ENCODE measurements at regions not wholly inside any gene's neighbourhood (a gene's known extent, or its start where the extent isn't known, plus 50 kb on each side); places are given as distances from the start of the nearest gene placed in this dataset.

DNA sequence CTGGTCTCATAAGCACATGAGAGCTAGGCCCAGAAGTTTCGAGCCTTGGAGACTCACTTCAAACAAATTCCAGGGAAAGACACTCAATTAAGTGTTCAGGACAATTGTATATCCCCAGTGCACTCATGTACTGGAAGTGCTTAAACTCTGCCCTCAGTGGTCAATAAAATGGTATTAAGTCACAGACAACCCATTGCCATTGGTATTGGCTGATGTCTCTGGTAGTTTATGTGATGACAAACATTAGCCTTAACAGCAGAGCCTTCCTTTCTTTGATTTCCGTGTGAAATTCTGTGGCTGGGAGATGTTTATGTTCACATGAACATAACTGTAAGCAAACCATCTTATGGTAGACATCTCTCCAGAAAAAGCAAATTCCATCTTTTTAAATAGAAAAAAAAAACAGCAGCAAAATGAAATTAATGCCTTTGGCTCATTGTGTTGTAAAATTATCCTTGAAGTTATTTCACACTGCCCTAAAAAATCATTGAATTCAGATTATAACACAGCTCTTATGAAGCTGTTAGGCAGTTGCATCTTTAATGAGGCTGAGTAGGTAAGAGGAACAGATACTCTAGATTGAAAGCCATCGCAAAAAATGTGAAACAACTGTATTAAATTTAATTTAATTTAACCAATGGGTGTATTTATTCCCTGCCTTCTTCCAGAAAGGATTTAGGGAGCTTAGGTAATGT is 216.2 kb upstream of the PLEKHG7 start:
- Histone ChIP-seq H3K79me1 (ENCODE audit: low read length) (no peaks in the 10 kb centered on the region), H3K36me3 (ENCODE audit: control insufficient read depth, insufficient read depth, low read length) (no peaks in the 10 kb centered on the region), H2BK15ac (replicated peaks; ENCODE audit: low read depth) (no peak overlapping the region), H3K4me1 (ENCODE audit: control insufficient read depth, low read depth, low read length) (no peaks in the 10 kb centered on the region), H3K27me3 (ENCODE audit: insufficient read depth, low read length, poor library complexity) (no peaks in the 10 kb centered on the region), H2AK5ac (ENCODE audit: low read length) (no peak overlapping the region), H3K56ac (ENCODE audit: low read length) (no peak overlapping the region), H3K9ac (ENCODE audit: low read length) (no peak overlapping the region), H3K23ac (ENCODE audit: low read length) (no peak overlapping the region), H3K79me2 (ENCODE audit: control insufficient read depth, insufficient read depth, low read length) (no peaks in the 10 kb centered on the region), H2BK5ac (ENCODE audit: low read length) (no peak overlapping the region), H3K18ac (ENCODE audit: low read length) (no peak overlapping the region), H2BK120ac (ENCODE audit: low read depth, low read length) (no peak overlapping the region), H4K5ac (ENCODE audit: low read length) (no peak overlapping the region), H3K4me3 (ENCODE audit: low read length) (no peak overlapping the region), H3K27ac (ENCODE audit: low read depth, low read length) (no peak overlapping the region), H4K8ac (ENCODE audit: low read depth, low read length) (no peak overlapping the region), H3K4me2 (ENCODE audit: low read length) (no peak overlapping the region), H3K4ac (ENCODE audit: low read depth, low read length) (no peak overlapping the region)
- no peak for DNase-seq
- no CpG with 5 or more reads among the region's 3 CpGs for WGBS (ENCODE audit: extremely low coverage, insufficient coverage, low lambda C conversion rate)

DNA sequence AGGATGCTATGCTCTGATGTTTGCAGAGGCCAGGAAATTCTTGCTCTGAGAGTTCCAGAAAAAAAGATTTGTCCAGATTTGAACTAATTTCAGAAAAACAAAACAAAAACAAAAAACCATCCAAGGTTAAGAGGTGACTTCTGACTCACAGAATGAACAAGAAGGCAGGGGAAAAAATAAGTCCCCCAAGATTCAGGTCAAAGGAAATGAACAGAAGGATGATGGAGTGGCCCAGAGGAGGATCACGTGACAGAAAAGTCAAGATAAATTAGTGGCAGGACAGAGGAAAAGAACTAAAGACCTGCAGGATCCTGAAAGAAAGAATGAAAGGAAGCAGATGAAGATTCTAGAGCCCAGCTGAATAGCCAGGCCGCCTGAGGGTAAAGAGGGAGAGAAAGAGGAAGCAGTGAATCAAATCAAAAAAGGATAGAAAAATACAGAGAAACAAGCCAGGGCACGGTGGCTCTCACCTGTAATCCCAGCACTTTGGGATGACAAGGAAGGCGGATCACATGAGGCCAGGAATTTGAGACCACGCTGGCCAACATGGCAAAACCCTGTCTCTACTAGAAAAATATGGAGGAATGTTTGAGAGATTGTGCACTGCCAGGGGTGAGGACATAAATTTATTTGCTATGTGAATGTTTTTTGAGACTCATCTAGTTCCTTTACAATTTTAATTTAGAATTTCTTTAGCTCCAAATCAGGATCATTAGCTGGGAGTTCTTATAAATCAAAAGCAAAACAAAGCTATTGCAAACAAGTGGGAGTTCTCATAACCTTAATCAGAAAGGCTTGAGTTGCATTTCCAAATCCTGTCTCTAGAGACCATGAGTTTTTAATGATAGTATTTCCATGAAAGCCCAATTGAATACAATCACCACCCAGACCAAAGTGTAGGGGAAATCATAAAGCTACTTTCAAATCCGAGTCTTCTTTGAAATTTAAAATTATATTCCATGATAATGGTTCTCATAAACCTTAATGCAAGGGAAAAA is 217.1 kb upstream of the PLEKHG7 start:
- Histone ChIP-seq H2BK5ac (ENCODE audit: low read length) (no peak overlapping the region), H3K9ac (ENCODE audit: low read length) (no peak overlapping the region), H4K5ac (ENCODE audit: low read length) (no peak overlapping the region), H3K27ac (ENCODE audit: low read depth, low read length) (no peak overlapping the region), H3K79me1 (ENCODE audit: low read length) (no peaks in the 10 kb centered on the region), H3K36me3 (ENCODE audit: control insufficient read depth, insufficient read depth, low read length) (no peaks in the 10 kb centered on the region), H3K4me1 (ENCODE audit: control insufficient read depth, low read depth, low read length) (no peaks in the 10 kb centered on the region), H2BK15ac (replicated peaks; ENCODE audit: low read depth) (no peak overlapping the region), H3K23ac (ENCODE audit: low read length) (no peak overlapping the region), H3K4me3 (ENCODE audit: low read length) (no peak overlapping the region), H3K27me3 (ENCODE audit: insufficient read depth, low read length, poor library complexity) (no peaks in the 10 kb centered on the region), H3K4ac (ENCODE audit: low read depth, low read length) (no peak overlapping the region), H3K56ac (ENCODE audit: low read length) (no peak overlapping the region), H2AK5ac (ENCODE audit: low read length) (no peak overlapping the region), H2BK120ac (ENCODE audit: low read depth, low read length) (no peak overlapping the region), H3K18ac (ENCODE audit: low read length) (no peak overlapping the region), H3K79me2 (ENCODE audit: control insufficient read depth, insufficient read depth, low read length) (no peaks in the 10 kb centered on the region), H4K8ac (ENCODE audit: low read depth, low read length) (no peak overlapping the region), H3K4me2 (ENCODE audit: low read length) (no peak overlapping the region)
- no peak for DNase-seq
- WGBS (ENCODE audit: extremely low coverage, insufficient coverage, low lambda C conversion rate) = no CpG with 5 or more reads among the region's 6 CpGs

- H4K5ac ChIP-seq (ENCODE audit: low read length) = no peak overlapping the region
- H2BK120ac ChIP-seq (ENCODE audit: low read depth, low read length) = no peak overlapping the region
- no CpG with 5 or more reads among the region's 2 CpGs for WGBS (ENCODE audit: extremely low coverage, insufficient coverage, low lambda C conversion rate)
- no peak overlapping the region for H3K9ac ChIP-seq (ENCODE audit: low read length)
- H3K27ac ChIP-seq (ENCODE audit: low read depth, low read length) = no peak overlapping the region
- no peak overlapping the region for H3K4me2 ChIP-seq (ENCODE audit: low read length)
- no peak for DNase-seq
- H3K18ac ChIP-seq (ENCODE audit: low read length) = no peak overlapping the region
- no peaks in the 10 kb centered on the region for H3K79me1 ChIP-seq (ENCODE audit: low read length)
- no peaks in the 10 kb centered on the region for H3K36me3 ChIP-seq (ENCODE audit: control insufficient read depth, insufficient read depth, low read length)
- H2BK5ac ChIP-seq (ENCODE audit: low read length) = no peak overlapping the region
- no peak overlapping the region for H3K56ac ChIP-seq (ENCODE audit: low read length)
- H3K79me2 ChIP-seq (ENCODE audit: control insufficient read depth, insufficient read depth, low read length) = no peaks in the 10 kb centered on the region
- H3K4me3 ChIP-seq (ENCODE audit: low read length) = no peak overlapping the region
- H3K27me3 ChIP-seq (ENCODE audit: insufficient read depth, low read length, poor library complexity) = no peaks in the 10 kb centered on the region
- H3K4me1 ChIP-seq (ENCODE audit: control insufficient read depth, low read depth, low read length) = no peaks in the 10 kb centered on the region
- no peak overlapping the region for H3K23ac ChIP-seq (ENCODE audit: low read length)
- no peak overlapping the region for H4K8ac ChIP-seq (ENCODE audit: low read depth, low read length)
- H2BK15ac ChIP-seq (replicated peaks; ENCODE audit: low read depth) = no peak overlapping the region
- H3K4ac ChIP-seq (ENCODE audit: low read depth, low read length) = no peak overlapping the region
- no peak overlapping the region for H2AK5ac ChIP-seq (ENCODE audit: low read length)
Observed at GRCh38 chr12:92482599-92482998, 220.2 kb upstream of the PLEKHG7 start.

DNA sequence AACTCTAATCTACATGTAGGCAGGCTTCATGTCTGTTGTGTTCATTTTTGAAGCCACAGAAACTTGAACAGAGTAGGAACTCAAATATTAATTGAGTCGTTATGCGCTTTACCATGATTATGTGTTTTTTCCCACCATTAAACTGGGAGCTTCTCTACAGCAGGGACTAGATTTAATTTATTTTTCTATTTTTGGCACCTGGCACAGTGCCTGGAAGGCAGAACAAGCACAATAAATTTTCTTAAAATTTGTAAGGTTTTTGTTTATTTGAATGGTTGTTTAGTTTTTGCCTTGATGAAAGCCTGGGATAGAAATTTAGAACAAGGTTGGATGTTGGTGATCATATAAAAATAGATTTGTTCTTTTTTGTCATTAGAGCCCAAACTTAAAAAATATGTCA is 221.7 kb upstream of the PLEKHG7 start:
- H3K56ac ChIP-seq (ENCODE audit: low read length) = no peak overlapping the region
- no peak overlapping the region for H3K27ac ChIP-seq (ENCODE audit: low read depth, low read length)
- H3K9ac ChIP-seq (ENCODE audit: low read length) = no peak overlapping the region
- H3K18ac ChIP-seq (ENCODE audit: low read length) = no peak overlapping the region
- no peak overlapping the region for H3K4ac ChIP-seq (ENCODE audit: low read depth, low read length)
- no peak overlapping the region for H2BK5ac ChIP-seq (ENCODE audit: low read length)
- H3K4me2 ChIP-seq (ENCODE audit: low read length) = no peak overlapping the region
- H4K5ac ChIP-seq (ENCODE audit: low read length) = no peak overlapping the region
- no peak overlapping the region for H3K4me3 ChIP-seq (ENCODE audit: low read length)
- DNase-seq = no peak
- H3K23ac ChIP-seq (ENCODE audit: low read length) = no peak overlapping the region
- no peaks in the 10 kb centered on the region for H3K79me2 ChIP-seq (ENCODE audit: control insufficient read depth, insufficient read depth, low read length)
- H3K36me3 ChIP-seq (ENCODE audit: control insufficient read depth, insufficient read depth, low read length) = no peaks in the 10 kb centered on the region
- H3K79me1 ChIP-seq (ENCODE audit: low read length) = no peaks in the 10 kb centered on the region
- H2BK120ac ChIP-seq (ENCODE audit: low read depth, low read length) = no peak overlapping the region
- no peak overlapping the region for H4K8ac ChIP-seq (ENCODE audit: low read depth, low read length)
- H2AK5ac ChIP-seq (ENCODE audit: low read length) = no peak overlapping the region
- no peaks in the 10 kb centered on the region for H3K4me1 ChIP-seq (ENCODE audit: control insufficient read depth, low read depth, low read length)
- WGBS (ENCODE audit: extremely low coverage, insufficient coverage, low lambda C conversion rate) = no CpG with 5 or more reads among the region's 2 CpGs
- H2BK15ac ChIP-seq (replicated peaks; ENCODE audit: low read depth) = no peak overlapping the region
- H3K27me3 ChIP-seq (ENCODE audit: insufficient read depth, low read length, poor library complexity) = no peaks in the 10 kb centered on the region

DNA sequence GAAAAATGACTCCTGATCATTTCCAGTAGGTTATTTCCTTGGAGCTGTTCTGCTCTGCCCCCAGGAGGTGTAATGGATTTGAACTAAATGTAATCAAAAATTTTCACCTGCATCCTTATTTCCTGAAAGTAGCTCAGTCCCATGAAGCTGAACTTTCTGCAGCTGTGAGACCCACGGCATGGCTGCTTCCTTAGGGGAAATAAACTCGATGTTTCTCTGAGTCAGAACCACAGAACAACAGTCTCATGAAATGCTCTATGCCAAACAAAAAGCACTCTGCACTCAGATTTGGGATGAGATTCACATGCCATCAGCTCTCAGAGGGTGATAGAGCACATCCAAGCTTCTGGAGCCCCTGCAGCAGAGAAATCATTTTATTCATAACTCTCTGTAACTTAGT is 224.1 kb upstream of the PLEKHG7 start:
- H3K27ac ChIP-seq (ENCODE audit: low read depth, low read length) = no peak overlapping the region
- no peaks in the 10 kb centered on the region for H3K4me1 ChIP-seq (ENCODE audit: control insufficient read depth, low read depth, low read length)
- no peaks in the 10 kb centered on the region for H3K27me3 ChIP-seq (ENCODE audit: insufficient read depth, low read length, poor library complexity)
- H3K4me3 ChIP-seq (ENCODE audit: low read length) = no peak overlapping the region
- DNase-seq = no peak
- no peak overlapping the region for H2AK5ac ChIP-seq (ENCODE audit: low read length)
- no peaks in the 10 kb centered on the region for H3K36me3 ChIP-seq (ENCODE audit: control insufficient read depth, insufficient read depth, low read length)
- H3K79me1 ChIP-seq (ENCODE audit: low read length) = no peaks in the 10 kb centered on the region
- H4K5ac ChIP-seq (ENCODE audit: low read length) = no peak overlapping the region
- H3K4ac ChIP-seq (ENCODE audit: low read depth, low read length) = no peak overlapping the region
- no peak overlapping the region for H3K56ac ChIP-seq (ENCODE audit: low read length)
- no peaks in the 10 kb centered on the region for H3K79me2 ChIP-seq (ENCODE audit: control insufficient read depth, insufficient read depth, low read length)
- H2BK5ac ChIP-seq (ENCODE audit: low read length) = no peak overlapping the region
- H3K18ac ChIP-seq (ENCODE audit: low read length) = no peak overlapping the region
- no peak overlapping the region for H3K9ac ChIP-seq (ENCODE audit: low read length)
- H2BK120ac ChIP-seq (ENCODE audit: low read depth, low read length) = no peak overlapping the region
- no CpG with 5 or more reads among the region's 2 CpGs for WGBS (ENCODE audit: extremely low coverage, insufficient coverage, low lambda C conversion rate)
- H3K4me2 ChIP-seq (ENCODE audit: low read length) = no peak overlapping the region
- H4K8ac ChIP-seq (ENCODE audit: low read depth, low read length) = no peak overlapping the region
- H3K23ac ChIP-seq (ENCODE audit: low read length) = no peak overlapping the region
- H2BK15ac ChIP-seq (replicated peaks; ENCODE audit: low read depth) = no peak overlapping the region
